NT2/D1 (cell line): ENCODE measurements at regions not wholly inside any gene's neighbourhood (a gene's known extent, or its start where the extent isn't known, plus 50 kb on each side); places are given as distances from the start of the nearest gene placed in this dataset.

Source experiments
- SUZ12 ChIP-seq: IDR thresholded peaks from 2 replicates; pipeline ENCODE4 v1.6.1; 2011; ENCODE audit not compliant: insufficient read length, insufficient read depth; ENCODE audit errors: extremely low read depth
- YY1 ChIP-seq: IDR thresholded peaks from 2 replicates; pipeline ENCODE4 v1.6.1; 2011; ENCODE audit not compliant: insufficient read length, insufficient read depth
- ZNF274 ChIP-seq: IDR thresholded peaks from 2 replicates; pipeline ENCODE4 v1.6.1; 2011; ENCODE audit warnings: mild to moderate bottlenecking, low read depth, low read length

DNA sequence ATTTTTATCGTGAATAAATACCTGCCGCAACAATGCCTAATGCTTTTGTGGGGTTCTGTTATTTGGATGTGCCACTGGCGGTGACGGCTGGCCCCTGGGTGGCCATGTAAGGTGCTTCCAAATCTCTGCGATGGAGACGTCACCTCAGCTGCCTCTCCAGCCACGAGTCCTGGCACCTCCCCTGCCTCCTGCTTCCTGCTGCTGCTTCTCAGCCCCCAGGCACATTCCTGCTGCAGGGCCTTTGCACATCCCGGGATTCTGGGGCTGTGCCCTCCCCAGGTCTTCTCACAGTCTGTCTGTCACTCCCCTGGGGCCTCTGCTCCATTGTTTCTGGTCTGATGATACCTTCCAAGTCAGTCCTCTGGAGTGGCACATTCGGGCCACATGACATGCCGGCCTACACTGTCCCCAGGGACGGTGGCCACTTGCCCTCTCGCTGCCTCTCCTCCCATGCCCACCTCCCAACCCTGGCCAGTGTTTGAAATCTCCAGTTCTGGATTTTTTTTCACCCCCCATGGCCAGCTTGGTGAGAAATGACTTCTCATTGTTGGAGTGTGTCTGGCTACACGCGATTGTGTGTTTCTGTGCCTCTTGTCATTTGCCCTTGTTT is 151.8 kb downstream of the KIF26A start:
- no peak for TF ChIP-seq YY1
- no peak for TF ChIP-seq SUZ12
- TF ChIP-seq ZNF274, result no peak
